HG03565 (cell line): ENCODE measurements at regions not wholly inside any gene's neighbourhood (a gene's known extent, or its start where the extent isn't known, plus 50 kb on each side); places are given as distances from the start of the nearest gene placed in this dataset.

Experiments used
- ATAC-seq: cut with Tn5 transposase; IDR thresholded peaks from one replicate; pipeline ENCODE4 v1.9.1; 2021; ENCODE audit warnings: mild to moderate bottlenecking, moderate library complexity; ENCODE audit not compliant: unreplicated experiment

GRCh38 chr12:23057571-23057970, 432.6 kb downstream of the ETNK1 start:
- no peak for ATAC-seq

DNA sequence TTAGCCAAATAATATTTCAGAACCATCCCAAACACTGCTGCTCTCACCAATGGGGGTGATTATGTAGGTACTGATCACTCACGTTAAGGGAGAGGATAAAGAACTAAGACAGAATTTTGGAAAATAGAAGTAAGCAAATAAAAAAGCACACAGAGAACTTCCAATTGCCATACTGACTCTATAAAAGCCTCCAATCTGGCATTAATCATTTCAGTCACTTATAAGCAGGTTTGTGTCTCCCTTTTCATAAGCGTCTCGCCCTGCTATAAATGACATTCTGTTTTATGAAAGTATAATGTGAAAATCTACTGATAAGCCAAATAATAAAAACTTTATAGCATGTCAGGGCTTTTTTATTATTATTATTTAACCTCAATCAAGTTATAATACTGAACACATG, 435.2 kb downstream of the ETNK1 start:
- ATAC-seq, result no peak

- no peak for ATAC-seq
Observed at GRCh38 chr12:23063206-23063605, 438.2 kb downstream of the ETNK1 start.

GRCh38 chr12:23066095-23066494, 441.1 kb downstream of the ETNK1 start:
- ATAC-seq, result no peak

DNA sequence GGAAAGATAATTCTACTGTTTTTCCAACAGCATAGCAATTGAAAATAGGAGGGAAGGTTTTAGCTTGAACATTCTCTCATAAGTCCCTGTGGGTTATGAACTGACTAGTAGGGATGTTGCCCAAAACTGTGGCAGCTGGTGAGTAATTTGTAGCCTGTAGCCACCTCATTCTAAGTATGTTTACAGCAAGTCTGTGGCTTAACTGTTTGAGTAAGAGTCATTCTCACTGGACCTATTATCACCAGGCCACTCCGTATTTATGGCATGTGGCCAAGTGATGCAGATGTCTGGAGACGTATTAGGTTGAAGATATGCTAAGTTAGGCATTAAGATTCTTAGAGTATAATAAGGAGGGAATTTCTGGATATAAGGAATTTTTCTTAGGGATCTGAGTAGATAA, 458.3 kb downstream of the ETNK1 start:
- ATAC-seq, result peak; percentile 86

DNA sequence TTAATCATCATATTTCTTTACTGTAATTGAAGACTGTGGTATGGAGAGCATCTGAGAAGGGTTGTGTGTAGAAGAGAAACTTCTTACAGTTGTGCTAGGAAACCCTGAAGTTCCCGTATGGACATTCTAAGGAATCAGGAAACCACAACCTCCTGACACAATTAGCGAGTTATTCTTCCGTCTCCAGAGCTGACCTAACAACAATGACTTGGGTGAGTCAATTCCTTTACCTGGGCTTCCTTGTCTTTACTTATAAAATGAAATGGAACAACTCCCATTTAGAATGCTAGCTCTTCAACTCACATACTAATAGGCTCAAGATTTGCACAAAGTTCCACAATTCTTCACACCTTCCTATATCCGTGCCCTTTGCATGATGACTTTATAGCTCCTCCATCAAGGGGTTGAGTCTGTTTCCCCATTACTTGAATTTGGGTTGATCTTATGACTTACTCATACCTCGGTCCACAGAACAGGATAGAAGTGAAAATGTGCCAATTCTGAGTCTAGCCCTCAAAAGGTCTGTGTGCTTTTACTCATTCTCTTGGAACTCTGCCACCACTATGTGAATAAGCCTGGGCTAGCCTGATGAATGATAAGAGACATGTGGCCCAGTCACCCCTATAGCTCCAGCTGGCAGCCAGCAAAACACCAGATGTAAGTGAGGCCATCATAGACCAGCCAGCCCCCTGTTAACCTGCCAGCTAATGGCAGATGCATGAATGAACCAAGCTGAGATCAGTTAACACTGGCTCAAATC, 459.4 kb downstream of the ETNK1 start:
- ATAC-seq, result peak; percentile 41

DNA sequence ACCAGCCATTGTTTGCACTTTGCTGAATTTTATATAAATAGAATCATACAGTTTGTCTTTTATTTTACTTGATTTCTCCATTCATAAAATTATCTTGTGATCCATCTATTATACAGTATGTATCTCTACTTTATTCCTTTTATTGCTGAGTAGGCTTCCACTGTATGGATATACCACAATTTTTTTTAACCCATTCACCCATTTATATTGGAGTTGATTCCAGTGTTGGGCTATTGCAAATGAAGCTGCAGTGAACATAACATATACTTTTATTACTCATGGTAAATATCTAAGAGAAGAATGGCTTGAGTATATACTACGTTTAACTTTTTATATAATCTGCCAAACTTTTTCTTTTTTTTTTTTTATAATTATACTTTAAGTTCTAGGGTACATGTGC, 463.6 kb downstream of the ETNK1 start:
- ATAC-seq, result no peak

DNA sequence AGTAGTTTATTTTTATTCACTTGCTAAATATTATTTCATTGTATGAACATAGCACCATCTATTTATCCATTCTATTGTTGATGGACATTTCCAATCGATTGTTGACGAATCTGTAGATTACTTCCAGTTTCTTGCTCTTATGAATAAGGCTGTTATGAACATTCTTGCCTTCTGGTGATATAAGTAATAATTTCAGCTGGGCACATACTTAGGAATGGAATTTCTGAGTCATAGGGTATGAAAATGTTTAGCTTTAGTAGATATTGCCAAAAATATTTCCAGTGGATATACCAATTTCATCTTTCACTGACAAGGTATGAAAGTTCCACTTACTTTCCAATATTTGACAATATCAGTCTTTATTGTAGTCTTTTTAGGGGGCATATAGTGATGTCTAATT, 468.5 kb downstream of the ETNK1 start:
- no peak for ATAC-seq

- ATAC-seq, result no peak
Observed at GRCh38 chr12:23096321-23096720, 471.4 kb downstream of the ETNK1 start.

GRCh38 chr12:23098110-23098509, 473.1 kb downstream of the ETNK1 start:
- no peak for ATAC-seq

- no peak for ATAC-seq
Observed at GRCh38 chr12:23098517-23098916, 473.5 kb downstream of the ETNK1 start.

DNA sequence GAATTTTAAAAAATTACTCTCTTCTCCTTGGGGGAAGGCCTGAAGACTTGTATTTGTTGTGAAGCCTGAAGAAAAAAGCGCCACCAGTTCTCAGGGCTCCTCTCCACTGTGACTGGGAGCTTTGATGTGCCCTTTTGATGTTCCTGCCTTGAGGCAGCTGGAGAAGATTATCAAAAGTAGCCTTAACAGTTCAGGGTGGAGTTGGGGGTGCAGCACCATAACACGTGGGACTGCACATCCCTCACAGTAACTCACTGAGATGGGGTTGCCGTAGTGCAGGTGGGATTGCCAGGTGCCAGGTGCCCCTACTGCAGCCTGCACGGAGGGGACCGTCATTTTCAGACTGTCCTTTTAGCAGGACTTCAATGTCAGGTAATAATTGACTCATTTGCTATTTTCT, 474.1 kb downstream of the ETNK1 start:
- no peak for ATAC-seq

GRCh38 chr12:23099604-23100003, 474.6 kb downstream of the ETNK1 start:
- no peak for ATAC-seq

- no peak for ATAC-seq
Observed at GRCh38 chr12:23108957-23109356, 484.0 kb downstream of the ETNK1 start.

- ATAC-seq, result no peak
Observed at GRCh38 chr12:23113781-23114180, 488.8 kb downstream of the ETNK1 start.

DNA sequence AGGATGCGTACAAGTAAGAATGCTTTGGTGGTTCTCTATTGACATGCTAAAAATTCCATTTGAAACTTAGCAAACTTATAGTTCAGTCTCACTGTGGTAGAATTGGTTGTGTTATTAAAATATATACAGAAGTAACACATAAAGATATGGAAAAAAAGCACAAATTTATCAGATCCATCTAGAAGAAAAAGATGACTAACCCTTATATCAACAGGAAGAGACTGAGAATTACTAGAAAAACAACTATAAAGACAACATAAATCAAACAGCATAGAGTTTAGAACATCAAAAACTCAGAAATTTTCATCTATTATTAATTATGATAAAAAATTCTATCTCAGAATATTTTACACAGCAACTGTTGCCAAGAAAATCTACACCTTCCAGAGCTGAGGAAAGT, 491.0 kb downstream of the ETNK1 start:
- ATAC-seq, result no peak

- ATAC-seq, result no peak
Observed at GRCh38 chr12:23126794-23127193, 501.8 kb downstream of the ETNK1 start.

- no peak for ATAC-seq
Observed at GRCh38 chr12:23127701-23128100, 502.7 kb downstream of the ETNK1 start.

DNA sequence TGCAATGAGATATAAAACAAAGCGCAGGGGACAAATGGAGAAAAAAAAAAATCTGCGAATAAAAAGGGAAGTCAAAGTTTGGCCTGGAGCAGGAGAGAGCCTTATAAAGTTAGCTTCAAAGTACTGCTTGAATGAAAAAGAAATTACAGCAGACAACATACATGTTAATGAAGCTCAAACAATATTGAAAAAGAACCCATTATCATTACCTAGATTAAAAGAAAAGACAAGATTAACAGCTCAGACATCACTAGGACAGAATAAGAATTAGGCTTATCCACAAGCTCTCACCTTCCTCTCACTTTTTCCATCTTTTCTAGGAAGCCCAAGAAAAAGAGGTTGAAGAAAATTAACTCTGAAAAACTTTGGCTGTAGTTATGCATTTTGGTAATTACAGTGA, 503.5 kb downstream of the ETNK1 start:
- ATAC-seq, result no peak

- ATAC-seq, result no peak
Observed at GRCh38 chr12:23132357-23132756, 507.4 kb downstream of the ETNK1 start.

GRCh38 chr12:23133471-23133870, 508.5 kb downstream of the ETNK1 start:
- ATAC-seq, result no peak

DNA sequence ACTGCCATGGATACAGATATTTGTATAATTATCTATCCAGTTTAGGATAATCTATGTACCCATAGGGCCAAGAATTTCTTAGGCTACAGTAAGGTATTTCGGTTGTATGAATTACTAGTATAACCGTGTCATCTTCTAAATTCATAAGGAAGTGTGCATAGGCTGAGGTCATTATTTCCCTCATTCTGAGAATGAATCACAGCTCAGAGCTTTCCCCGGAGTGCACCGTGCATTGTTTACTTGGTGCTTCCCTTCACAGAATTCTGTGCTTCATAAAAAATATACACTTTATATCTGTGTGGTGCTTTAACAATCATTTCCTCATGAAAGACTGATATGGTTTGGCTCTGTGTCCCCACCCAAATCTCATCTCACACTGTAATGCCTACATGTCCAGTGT, 514.1 kb downstream of the ETNK1 start:
- no peak for ATAC-seq

DNA sequence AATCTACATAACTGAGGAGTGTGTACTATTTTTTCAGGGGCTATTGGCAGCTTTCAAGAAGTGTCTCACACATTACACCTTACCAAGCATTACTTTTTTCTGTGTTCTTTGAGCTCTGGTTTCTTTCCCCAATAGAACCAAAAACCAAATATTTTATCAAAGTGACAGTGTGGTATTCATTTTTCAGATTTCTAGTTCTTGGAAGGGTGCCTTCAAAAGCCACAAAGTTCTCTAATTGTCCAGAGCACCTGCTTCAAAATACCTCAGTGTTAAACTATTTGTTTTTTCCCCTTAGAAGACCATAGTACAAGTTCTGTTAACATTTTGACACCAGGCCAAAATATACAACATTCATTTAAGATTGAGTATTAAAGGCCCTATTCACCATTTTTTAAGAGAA, 515.7 kb downstream of the ETNK1 start:
- no peak for ATAC-seq
